K562 (cell line): ENCODE measurements at regions not wholly inside any gene's neighbourhood (a gene's known extent, or its start where the extent isn't known, plus 50 kb on each side); places are given as distances from the start of the nearest gene placed in this dataset.

ENCODE experiments used
- ATAC-seq: fragments of 200-7000 bp; cut with Tn5 transposase; 3 replicates; pipeline ENCODE4 v1.9.1; 2020; ENCODE audit warnings: moderate library complexity
- BruUV-seq: library from RNA; stranded (reverse); fragments of 400-500 nt; replicated peaks from 2 replicates; lab custom pipeline; 2021; lab: Mats Ljungman, UMichigan
- CTCF ChIA-PET: fragments of 300-600 bp; formaldehyde crosslinking; extraction: SDS; loops from one replicate; lab custom pipeline; 2021; ENCODE audit warnings: low intra/inter-chr PET ratio; lab: Yijun Ruan, JAX
- POLR2A ChIA-PET: fragments of 300-600, 350-650 bp; sonication (Branson Sonifier 250); formaldehyde crosslinking; extraction: SDS; loops from one replicate; lab custom pipeline; 2021; ENCODE audit warnings: antibody characterized with exemption, inconsistent platforms; lab: Yijun Ruan, JAX
- DNase-seq, 4 experiments: peaks; one replicate each; pipeline versions ENCODE4 v3.0.0 to v3.0.0-alpha.2; 2011 to 2018; ENCODE audit warnings: low spot score in 3 of 4, mixed read lengths in 3 of 4; ENCODE audit errors: extremely low read depth in 1 of 4
- FAIRE-seq: peaks from 2 replicates; lab custom pipeline; 2011; peaks lifted over from hg19 to GRCh38; lab: Jason Lieb, UNC
- H2AFZ ChIP-seq: 2 replicates; pipeline ENCODE4 v1.6.0; 2011; ENCODE audit warnings: low read depth, low read length, control low read depth, inconsistent platforms
- H3K27ac ChIP-seq: fragments of 200-600 bp; 3 replicates; pipeline ENCODE4 v1.8.0; 2011; ENCODE audit warnings: low read depth, mild to moderate bottlenecking, control low read depth, inconsistent platforms, low read length, moderate library complexity, mixed read lengths; ENCODE audit errors: extremely low read depth
- H3K27me3 ChIP-seq, 2 experiments: fragments of 300-600 bp in 1 of 2; 2 replicates in 1 of 2; 3 replicates in 1 of 2; pipeline versions ENCODE4 v1.6.0 to v1.8.0; 2011; ENCODE audit warnings: inconsistent platforms in 2 of 2, low read length in 2 of 2, mild to moderate bottlenecking in 1 of 2, mixed read lengths in 1 of 2, moderate library complexity in 1 of 2; ENCODE audit not compliant: control insufficient read depth in 2 of 2, insufficient read depth in 2 of 2
- H3K36me3 ChIP-seq: fragments of 300-600 bp; 3 replicates; pipeline ENCODE4 v1.8.0; 2011; ENCODE audit warnings: mild to moderate bottlenecking, low read length, inconsistent platforms; ENCODE audit not compliant: control insufficient read depth, insufficient read depth
- H3K4me1 ChIP-seq, 2 experiments: fragments of 200-600 bp in 1 of 2; replicated peaks in 1 of 2; 2 replicates in 1 of 2; 3 replicates in 1 of 2; pipeline versions ENCODE4 v1.5.1 to v1.8.0; 2011; ENCODE audit warnings: inconsistent platforms in 2 of 2, low read length in 2 of 2, mild to moderate bottlenecking in 1 of 2, mixed read lengths in 1 of 2, moderate library complexity in 1 of 2; ENCODE audit not compliant: control insufficient read depth in 2 of 2, insufficient read depth in 2 of 2
- H3K4me2 ChIP-seq: 2 replicates; pipeline ENCODE4 v1.6.1; 2011; ENCODE audit warnings: low read length, control low read depth, inconsistent platforms, mixed read lengths; ENCODE audit not compliant: insufficient read depth
- H3K4me3 ChIP-seq: fragments of 200-600 bp; sonication (generic), shearing (Covaris generic); 2 replicates; pipeline ENCODE4 v1.5.1; 2016; ENCODE audit warnings: control low read depth, inconsistent platforms
- H3K79me2 ChIP-seq: fragments of 200-600 bp; 3 replicates; pipeline ENCODE4 v1.8.0; 2011; ENCODE audit warnings: low read length, inconsistent platforms; ENCODE audit not compliant: control insufficient read depth, insufficient read depth
- H3K9ac ChIP-seq, 2 experiments: 2 replicates each; pipeline versions ENCODE4 v1.6.0 to v1.6.1; 2011; ENCODE audit warnings: low read depth in 2 of 2, low read length in 2 of 2, control low read depth in 1 of 2, inconsistent platforms in 1 of 2, mild to moderate bottlenecking in 1 of 2, mixed read lengths in 1 of 2; ENCODE audit not compliant: insufficient read depth in 1 of 2
- H3K9me1 ChIP-seq: one replicate; pipeline ENCODE4 v1.6.0; 2011; ENCODE audit warnings: inconsistent platforms, mild to moderate bottlenecking, low read length, moderate library complexity; ENCODE audit not compliant: control insufficient read depth, insufficient read depth
- H3K9me3 ChIP-seq: replicated peaks from 2 replicates; pipeline ENCODE4 v1.5.1; 2011; ENCODE audit warnings: low read depth, low read length, inconsistent platforms; ENCODE audit not compliant: control insufficient read depth, insufficient read depth
- H4K20me1 ChIP-seq: replicated peaks from 2 replicates; pipeline ENCODE4 v1.6.1; 2011; ENCODE audit warnings: low read length, inconsistent platforms, mixed read lengths; ENCODE audit not compliant: control insufficient read depth, insufficient read depth
- BRCA1 ChIP-seq, 2 experiments: fragments of 450-650 bp in 1 of 2; sonication (generic) in 1 of 2; formaldehyde crosslinking in 1 of 2; IDR thresholded peaks; 2 replicates each; pipeline versions ENCODE4 v1.5.0 to v1.6.1; 2017 to 2020; ENCODE audit warnings: mild to moderate bottlenecking in 1 of 2, missing genetic modification reagents in 1 of 2
- HDAC1 ChIP-seq, 2 experiments: fragments of 450-650 bp; IDR thresholded peaks; 2 replicates each; pipeline ENCODE4 v1.6.1; 2016 to 2017; ENCODE audit warnings: inconsistent platforms in 1 of 2, mild to moderate bottlenecking in 1 of 2, moderate library complexity in 1 of 2
- HMG20A ChIP-seq: fragments of 450-650 bp; formaldehyde crosslinking; conservative IDR thresholded peaks from 2 replicates; pipeline ENCODE4 v1.4.0; 2020; ENCODE audit warnings: mild to moderate bottlenecking, mixed read lengths
- MAZ ChIP-seq, 2 experiments: fragments of 450-650 bp in 1 of 2; sonication (generic) in 1 of 2; formaldehyde crosslinking; IDR thresholded peaks in 1 of 2; conservative IDR thresholded peaks in 1 of 2; 2 replicates each; pipeline versions ENCODE4 v1.4.0 to v1.5.0; 2020; ENCODE audit warnings: mild to moderate bottlenecking in 1 of 2, missing genetic modification reagents in 1 of 2
- NR4A1 ChIP-seq, 2 experiments: fragments of 250-450 bp in 1 of 2; fragments of 450-650 bp in 1 of 2; sonication (Bioruptor Pico) in 1 of 2; IDR thresholded peaks; 2 replicates each; pipeline versions ENCODE4 v1.4.0 to v1.6.1; 2016 to 2020; ENCODE audit warnings: mild to moderate bottlenecking in 2 of 2, missing compliant biosample characterization in 1 of 2, missing genetic modification characterization in 1 of 2, moderate library complexity in 1 of 2
- PYGO2 ChIP-seq: fragments of 450-650 bp; IDR thresholded peaks from 2 replicates; pipeline ENCODE4 v1.6.1; 2016; ENCODE audit warnings: mild to moderate bottlenecking, missing genetic modification characterization, moderate library complexity, missing compliant biosample characterization
- TEAD4 ChIP-seq, 2 experiments: sonication (generic) in 1 of 2; formaldehyde crosslinking in 1 of 2; IDR thresholded peaks; 2 replicates each; pipeline versions ENCODE4 v1.6.1 to v1.8.0; 2012 to 2022; ENCODE audit warnings: borderline replicate concordance in 1 of 2, inconsistent platforms in 1 of 2, low read length in 1 of 2, mild to moderate bottlenecking in 1 of 2, missing genetic modification reagents in 1 of 2
- WGBS: fragments of 100-300 bp; shearing (Covaris generic); methylation state at CpG from one replicate; pipeline ENCODE4 v1.1.6; 2016; ENCODE audit warnings: low coverage, mixed read lengths; ENCODE audit not compliant: insufficient coverage; ENCODE audit errors: missing lambda C conversion rate; 5-methylcytosine and 5-hydroxymethylcytosine counted together
- in situ Hi-C: fragments of 300-500 bp; cut with MboI; formaldehyde crosslinking; loops from 4 replicates; pipeline ENCODE4 v1.15.0; 2018; ENCODE audit warnings: inconsistent platforms, mixed read lengths
- intact Hi-C: fragments of 100-400 bp; cut with micrococcal nuclease; formaldehyde crosslinking; loops from 2 replicates; pipeline ENCODE4 v1.14.2; 2022
- TF ChIP-seq, protein P1 (sequence below): fragments of 450-650 bp; IDR thresholded peaks from 2 replicates; pipeline ENCODE4 v1.6.1; 2016; ENCODE audit warnings: low read depth

DNA sequence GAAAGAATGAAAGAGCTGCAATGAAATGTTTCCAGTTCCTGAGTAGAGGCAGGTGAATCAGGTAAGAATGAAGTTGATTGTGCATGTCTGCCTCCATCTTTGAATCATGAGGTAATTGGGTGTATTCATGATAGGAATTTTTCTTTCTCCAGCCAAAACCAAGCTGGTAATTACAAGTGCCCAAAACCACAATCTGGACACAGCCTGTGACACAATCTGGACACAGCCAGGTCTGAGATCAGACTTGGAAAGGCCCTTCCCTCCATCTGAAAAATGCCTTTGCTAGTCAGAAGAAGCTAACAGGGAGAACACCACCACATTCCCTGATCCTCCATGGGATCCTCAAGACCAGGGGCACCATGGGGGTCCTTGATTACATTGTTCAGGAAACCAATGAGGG is 338.5 kb upstream of the THBS1 start (continued):
- TF ChIP-seq, protein P1, sequence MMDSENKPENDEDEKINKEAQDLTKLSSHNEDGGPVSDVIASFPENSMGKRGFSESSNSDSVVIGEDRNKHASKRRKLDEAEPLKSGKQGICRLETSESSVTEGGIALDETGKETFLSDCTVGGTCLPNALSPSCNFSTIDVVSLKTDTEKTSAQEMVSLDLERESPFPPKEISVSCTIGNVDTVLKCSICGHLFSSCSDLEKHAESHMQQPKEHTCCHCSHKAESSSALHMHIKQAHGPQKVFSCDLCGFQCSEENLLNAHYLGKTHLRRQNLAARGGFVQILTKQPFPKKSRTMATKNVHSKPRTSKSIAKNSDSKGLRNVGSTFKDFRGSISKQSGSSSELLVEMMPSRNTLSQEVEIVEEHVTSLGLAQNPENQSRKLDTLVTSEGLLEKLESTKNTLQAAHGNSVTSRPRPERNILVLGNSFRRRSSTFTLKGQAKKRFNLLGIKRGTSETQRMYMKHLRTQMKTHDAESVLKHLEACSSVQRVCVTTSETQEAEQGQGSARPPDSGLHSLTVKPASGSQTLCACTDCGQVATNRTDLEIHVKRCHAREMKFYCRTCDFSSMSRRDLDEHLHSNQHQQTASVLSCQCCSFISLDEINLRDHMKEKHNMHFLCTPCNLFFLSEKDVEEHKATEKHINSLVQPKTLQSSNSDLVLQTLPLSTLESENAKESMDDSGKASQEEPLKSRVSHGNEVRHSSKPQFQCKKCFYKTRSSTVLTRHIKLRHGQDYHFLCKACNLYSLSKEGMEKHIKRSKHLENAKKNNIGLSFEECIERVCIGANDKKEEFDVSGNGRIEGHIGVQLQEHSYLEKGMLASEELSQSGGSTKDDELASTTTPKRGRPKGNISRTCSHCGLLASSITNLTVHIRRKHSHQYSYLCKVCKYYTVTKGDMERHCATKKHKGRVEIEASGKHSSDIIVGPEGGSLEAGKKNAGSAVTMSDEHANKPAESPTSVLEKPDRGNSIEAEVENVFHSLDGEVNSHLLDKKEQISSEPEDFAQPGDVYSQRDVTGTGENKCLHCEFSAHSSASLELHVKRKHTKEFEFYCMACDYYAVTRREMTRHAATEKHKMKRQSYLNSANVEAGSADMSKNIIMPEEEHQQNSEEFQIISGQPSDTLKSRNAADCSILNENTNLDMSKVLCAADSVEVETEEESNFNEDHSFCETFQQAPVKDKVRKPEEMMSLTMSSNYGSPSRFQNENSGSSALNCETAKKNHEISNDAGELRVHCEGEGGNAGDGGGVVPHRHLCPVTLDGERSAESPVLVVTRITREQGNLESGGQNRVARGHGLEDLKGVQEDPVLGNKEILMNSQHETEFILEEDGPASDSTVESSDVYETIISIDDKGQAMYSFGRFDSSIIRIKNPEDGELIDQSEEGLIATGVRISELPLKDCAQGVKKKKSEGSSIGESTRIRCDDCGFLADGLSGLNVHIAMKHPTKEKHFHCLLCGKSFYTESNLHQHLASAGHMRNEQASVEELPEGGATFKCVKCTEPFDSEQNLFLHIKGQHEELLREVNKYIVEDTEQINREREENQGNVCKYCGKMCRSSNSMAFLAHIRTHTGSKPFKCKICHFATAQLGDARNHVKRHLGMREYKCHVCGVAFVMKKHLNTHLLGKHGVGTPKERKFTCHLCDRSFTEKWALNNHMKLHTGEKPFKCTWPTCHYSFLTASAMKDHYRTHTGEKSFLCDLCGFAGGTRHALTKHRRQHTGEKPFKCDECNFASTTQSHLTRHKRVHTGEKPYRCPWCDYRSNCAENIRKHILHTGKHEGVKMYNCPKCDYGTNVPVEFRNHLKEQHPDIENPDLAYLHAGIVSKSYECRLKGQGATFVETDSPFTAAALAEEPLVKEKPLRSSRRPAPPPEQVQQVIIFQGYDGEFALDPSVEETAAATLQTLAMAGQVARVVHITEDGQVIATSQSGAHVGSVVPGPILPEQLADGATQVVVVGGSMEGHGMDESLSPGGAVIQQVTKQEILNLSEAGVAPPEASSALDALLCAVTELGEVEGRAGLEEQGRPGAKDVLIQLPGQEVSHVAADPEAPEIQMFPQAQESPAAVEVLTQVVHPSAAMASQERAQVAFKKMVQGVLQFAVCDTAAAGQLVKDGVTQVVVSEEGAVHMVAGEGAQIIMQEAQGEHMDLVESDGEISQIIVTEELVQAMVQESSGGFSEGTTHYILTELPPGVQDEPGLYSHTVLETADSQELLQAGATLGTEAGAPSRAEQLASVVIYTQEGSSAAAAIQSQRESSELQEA: no peak
- TF ChIP-seq NR4A1 (CRISPR knock-in tag; IDR thresholded peaks at IDR 0.05): no peak
- TF ChIP-seq NR4A1 (tag; IDR thresholded peaks at IDR 0.05): no peak

DNA sequence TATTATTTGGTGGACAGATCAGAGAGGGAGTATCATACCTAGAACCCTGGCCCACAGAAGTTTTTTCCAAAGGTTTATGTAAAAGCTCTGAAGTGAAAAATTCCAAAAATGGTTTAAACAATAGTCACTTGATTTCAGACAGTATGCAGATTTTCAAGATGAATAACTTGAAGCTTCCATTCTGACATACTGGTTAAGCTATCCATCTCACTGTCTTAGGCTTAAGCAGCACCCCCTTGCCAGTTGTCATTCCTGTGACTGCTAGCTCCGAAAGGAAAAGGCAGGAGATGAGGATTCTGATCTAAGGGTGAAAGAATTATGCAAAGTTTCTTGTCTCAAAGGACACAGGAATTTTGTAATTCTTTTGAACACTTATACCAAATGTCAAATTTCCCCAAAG is 337.5 kb upstream of the THBS1 start:
- no TSS peak for BruUV-seq
- Histone ChIP-seq H3K27me3 (no peaks in the 10 kb centered on the region), H3K36me3 (no peaks in the 10 kb centered on the region), H2AFZ (no peak overlapping the region), H4K20me1 (no peaks in the 10 kb centered on the region), H3K9me1 (no peaks in the 10 kb centered on the region), H3K9ac (no peak overlapping the region), H3K4me1 (no peaks in the 10 kb centered on the region), H3K79me2 (no peaks in the 10 kb centered on the region), H3K4me2 (no peak overlapping the region), H3K9me3 (no peaks in the 10 kb centered on the region), H3K27ac (no peak overlapping the region), H3K4me3 (no peak overlapping the region)
- intact Hi-C loops: no loop called here
- FAIRE-seq: no peak
- ChIA-PET POLR2A (interaction anchor here (1.2 kb wide), 1 partner anchor 28 kb away, joined by 4 read pairs; no protein-coding TSS in a partner anchor), CTCF (no interaction called here)
- 0% methylated on average over 1 of the region's 1 CpG for WGBS
- DNase-seq: no peak
- in situ Hi-C loops: no loop called here
- ATAC-seq: no peak
- TF ChIP-seq PYGO2 (tag) (no peak), HDAC1 (IDR thresholded peaks at IDR 0.05) (no peak), MAZ (CRISPR knock-in tag; conservative IDR thresholded peaks at IDR 0.05 in 1 of 2, IDR thresholded peaks at IDR 0.05 in 1 of 2) (no peak), HMG20A (no peak), TEAD4 (IDR thresholded peaks at IDR 0.05; ENCODE audit: low read length) (no peak), TEAD4 (CRISPR knock-in tag; IDR thresholded peaks at IDR 0.05; ENCODE audit: borderline replicate concordance) (no peak), BRCA1 (IDR thresholded peaks at IDR 0.05) (no peak), BRCA1 (CRISPR knock-in tag; IDR thresholded peaks at IDR 0.05) (no peak)
